GM18861 (cell line): ENCODE measurements at regions not wholly inside any gene's neighbourhood (a gene's known extent, or its start where the extent isn't known, plus 50 kb on each side); places are given as distances from the start of the nearest gene placed in this dataset.

ENCODE experiments used
- ATAC-seq: cut with Tn5 transposase; IDR thresholded peaks from one replicate; pipeline ENCODE4 v1.9.1; 2021; ENCODE audit not compliant: unreplicated experiment

DNA sequence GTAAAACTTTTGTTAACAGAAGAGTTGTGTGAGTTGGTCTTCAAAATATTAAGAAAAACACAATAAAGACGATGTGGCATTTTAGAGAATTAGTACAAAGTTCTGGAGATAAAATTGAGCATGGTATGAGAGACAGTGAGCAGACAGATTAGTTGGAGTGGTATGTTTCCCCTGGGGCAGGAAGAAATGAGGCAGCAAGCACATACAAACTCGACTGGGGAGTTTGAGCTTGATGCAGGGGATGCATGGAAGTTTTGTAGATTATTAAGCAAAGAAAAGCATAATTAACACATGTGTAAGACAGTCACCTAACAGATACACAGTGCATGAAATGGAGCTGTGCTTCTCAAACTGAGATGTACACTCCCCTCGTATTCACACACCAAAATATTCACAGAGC lies 58.1 kb upstream of the IL2 start:
- no peak for ATAC-seq

DNA sequence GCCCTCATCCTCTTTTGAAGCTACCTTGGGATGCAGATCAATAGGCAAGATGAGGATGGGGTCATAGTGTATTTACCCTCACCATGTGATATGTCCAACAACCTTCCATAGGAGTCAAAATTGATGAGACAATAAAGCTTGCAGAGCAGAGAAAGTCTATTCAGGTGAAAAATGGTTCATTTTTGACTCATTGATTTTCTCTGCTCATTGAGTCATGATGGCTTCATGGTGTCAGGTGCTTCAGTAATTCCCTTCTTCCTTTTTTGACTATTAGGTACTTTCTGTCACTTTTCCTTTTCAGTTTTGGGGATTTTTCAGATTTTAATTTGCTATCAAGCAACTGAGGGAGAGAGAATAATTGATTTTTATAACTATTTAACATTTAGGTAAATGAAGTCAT lies 55.9 kb upstream of the IL2 start:
- ATAC-seq = no peak

DNA sequence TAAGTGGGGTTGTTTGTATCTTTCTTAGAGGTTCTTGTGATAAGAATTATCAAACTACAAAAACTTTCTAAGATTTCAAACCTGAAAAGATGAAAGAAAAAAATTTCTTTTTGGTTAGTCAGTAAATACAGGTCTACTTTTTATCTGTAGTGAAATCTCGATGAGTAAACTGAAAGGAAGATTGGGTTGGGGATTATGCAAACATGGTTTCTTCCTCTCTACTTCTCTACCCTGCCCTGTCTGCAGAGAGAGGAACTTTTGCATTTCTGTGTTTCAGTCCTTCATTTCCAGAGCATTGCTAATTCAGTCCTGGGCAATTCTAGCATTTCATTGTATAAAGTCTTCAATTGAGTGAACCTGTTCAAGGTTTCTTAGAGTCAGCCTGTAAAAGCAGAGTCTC lies 51.6 kb upstream of the IL2 start:
- no peak for ATAC-seq
